Thyroid gland (tissue), 4 donors: ENCODE measurements at regions not wholly inside any gene's neighbourhood (a gene's known extent, or its start where the extent isn't known, plus 50 kb on each side); places are given as distances from the start of the nearest gene placed in this dataset.

Experiments used
- CTCF ChIP-seq, 6 experiments: fragments of 200-600 bp in 3 of 6; fragments of 450-650 bp in 3 of 6; sonication (generic) in 3 of 6; IDR thresholded peaks; one replicate each; pipeline ENCODE4 v1.5.1; 2016 to 2019; ENCODE audit warnings: antibody characterized with exemption in 6 of 6, mild to moderate bottlenecking in 2 of 6, inconsistent platforms in 1 of 6, moderate library complexity in 1 of 6
- POLR2A ChIP-seq, 2 donors: fragments of 450-650 bp; IDR thresholded peaks; one replicate each; pipeline ENCODE4 v1.6.1; 2017; ENCODE audit warnings: antibody characterized with exemption in 2 of 2, mild to moderate bottlenecking in 2 of 2, moderate library complexity in 1 of 2

DNA sequence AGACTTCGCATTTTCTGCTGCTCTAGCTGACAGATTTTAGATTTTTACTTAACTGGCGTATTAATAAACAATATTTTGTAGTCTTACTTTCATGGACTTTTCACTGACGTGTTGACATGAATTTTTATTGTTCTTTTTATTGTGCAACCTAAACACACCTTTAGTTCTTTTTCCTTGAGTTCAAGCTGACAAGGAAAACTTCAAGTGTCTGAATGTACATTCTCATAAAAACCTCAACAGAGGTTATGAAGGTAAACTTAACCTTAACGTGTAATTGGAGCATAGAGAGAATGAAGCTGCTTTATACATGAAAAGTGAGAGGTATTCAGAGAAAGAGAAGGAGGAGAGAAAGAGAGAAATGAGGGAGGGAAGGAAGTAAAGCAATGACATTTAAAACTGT, 364.3 kb upstream of the CT83 start:
- TF ChIP-seq CTCF (IDR thresholded peaks at IDR 0.05), result no peak
- no peak for TF ChIP-seq POLR2A (IDR thresholded peaks at IDR 0.05)
